Heart left ventricle (tissue), 16 donors: ENCODE measurements at regions not wholly inside any gene's neighbourhood (a gene's known extent, or its start where the extent isn't known, plus 50 kb on each side); places are given as distances from the start of the nearest gene placed in this dataset.

Experiments used
- ATAC-seq, 4 donors: fragments of 200-7000 bp; cut with Tn5 transposase; one replicate each; pipeline ENCODE4 v1.9.1; 2020 to 2022; ENCODE audit warnings: moderate library complexity in 4 of 4, mild to moderate bottlenecking in 3 of 4, moderate number of reproducible peaks in 1 of 4
- DNase-seq, 5 donors: peaks; one replicate each; pipeline ENCODE4 v3.0.0-alpha.2; 2020
- H3K27ac ChIP-seq, 12 donors: fragments of 200-600 bp; sonication (generic) in 4 of 12; one replicate each; pipeline versions ENCODE4 v1.5.0 to v1.8.0; 2016 to 2022; ENCODE audit warnings: mild to moderate bottlenecking in 2 of 12
- H3K27me3 ChIP-seq, 9 donors: fragments of 200-600 bp; sonication (generic) in 2 of 9; one replicate each; pipeline versions ENCODE4 v1.5.1 to v1.8.0; 2016 to 2022; ENCODE audit warnings: mild to moderate bottlenecking in 3 of 9
- H3K36me3 ChIP-seq, 9 donors: fragments of 200-600 bp; sonication (generic) in 2 of 9; one replicate each; pipeline versions ENCODE4 v1.5.0 to v1.8.0; 2018 to 2022; ENCODE audit warnings: mild to moderate bottlenecking in 2 of 9
- H3K4me1 ChIP-seq, 12 donors: fragments of 200-600 bp; sonication (generic) in 4 of 12; one replicate each; pipeline versions ENCODE4 v1.5.0 to v1.8.0; 2016 to 2022; ENCODE audit warnings: mild to moderate bottlenecking in 3 of 12
- H3K4me3 ChIP-seq, 12 donors: fragments of 200-600 bp; sonication (generic) in 4 of 12; one replicate each; pipeline versions ENCODE4 v1.5.0 to v1.8.0; 2017 to 2022; ENCODE audit warnings: mild to moderate bottlenecking in 9 of 12, moderate library complexity in 4 of 12
- H3K9me3 ChIP-seq, 12 donors: fragments of 200-600 bp; sonication (generic) in 4 of 12; one replicate each; pipeline versions ENCODE4 v1.5.0 to v1.8.0; 2016 to 2022; ENCODE audit warnings: mild to moderate bottlenecking in 1 of 12
- POLR2A ChIP-seq, 2 donors: fragments of 450-650 bp; IDR thresholded peaks; one replicate each; pipeline ENCODE4 v1.6.1; 2017; ENCODE audit warnings: antibody characterized with exemption in 2 of 2, mild to moderate bottlenecking in 2 of 2, moderate library complexity in 2 of 2
- WGBS, 4 donors: extraction: QIAGEN DNeasy Blood & Tissue Kit in 2 of 4; methylation state at CpG; one replicate each; pipeline versions ENCODE4 v1.1.5 to v1.1.7; 2013 to 2018; 5-methylcytosine and 5-hydroxymethylcytosine counted together
- intact Hi-C, 10 donors: fragments of 100-400 bp; cut with DNase I; formaldehyde crosslinking; loops; one replicate each; pipeline versions ENCODE4 v1.11.1 to v1.14.2; 2022
- TF ChIP-seq, protein P1 (sequence below), 12 donors: fragments of 200-600 bp; sonication (generic) in 4 of 12; IDR thresholded peaks; one replicate each; pipeline versions ENCODE4 v1.5.0 to v1.8.0; 2018 to 2022; ENCODE audit warnings: antibody characterized with exemption in 12 of 12, mild to moderate bottlenecking in 5 of 12
- donor health status: ischemic (EF 13 %, LVEDD 7.1; RV severe dilation, severe dysfunction).
- donor health status: healthy with polysubstance abuse.
- donor health status: DM: no; HTN: yes; CAD: no.
- donor health status: DM: no; HTN: no; CAD: no.
- donor health status: ischemic (EF 25% LVEDD 6.9; RV normal size, moderate dysfunction).
- donor health status: ischemic (EF 25% LVEDD 5.7; RV mildly dilated, moderate dysfunction).
- donor health status: healthy.
- donor health status: DM: yes; HTN: yes; CAD: no.
- donor health status: ischemic (EF 35%, LVEDD 5.7; RV mildly dilated, moderate dysfunction).
- donor health status: nonischemic (EF 11% LVEDD 7.7; RV severe dilation, severe dysfunction).
- donor health status: DM: yes; HTN: yes; CAD: no.
- donor health status: PGD.
- donor health status: ischemic (EF 29% LVEDD 5.4; RV normal size, mild dysfunction).
- donor health status: nonischemic (EF 23%, LVEDD 6.1; RV moderate dilation, normal function).

- TF ChIP-seq POLR2A (IDR thresholded peaks at IDR 0.05) = no peak
- TF ChIP-seq, protein P1, sequence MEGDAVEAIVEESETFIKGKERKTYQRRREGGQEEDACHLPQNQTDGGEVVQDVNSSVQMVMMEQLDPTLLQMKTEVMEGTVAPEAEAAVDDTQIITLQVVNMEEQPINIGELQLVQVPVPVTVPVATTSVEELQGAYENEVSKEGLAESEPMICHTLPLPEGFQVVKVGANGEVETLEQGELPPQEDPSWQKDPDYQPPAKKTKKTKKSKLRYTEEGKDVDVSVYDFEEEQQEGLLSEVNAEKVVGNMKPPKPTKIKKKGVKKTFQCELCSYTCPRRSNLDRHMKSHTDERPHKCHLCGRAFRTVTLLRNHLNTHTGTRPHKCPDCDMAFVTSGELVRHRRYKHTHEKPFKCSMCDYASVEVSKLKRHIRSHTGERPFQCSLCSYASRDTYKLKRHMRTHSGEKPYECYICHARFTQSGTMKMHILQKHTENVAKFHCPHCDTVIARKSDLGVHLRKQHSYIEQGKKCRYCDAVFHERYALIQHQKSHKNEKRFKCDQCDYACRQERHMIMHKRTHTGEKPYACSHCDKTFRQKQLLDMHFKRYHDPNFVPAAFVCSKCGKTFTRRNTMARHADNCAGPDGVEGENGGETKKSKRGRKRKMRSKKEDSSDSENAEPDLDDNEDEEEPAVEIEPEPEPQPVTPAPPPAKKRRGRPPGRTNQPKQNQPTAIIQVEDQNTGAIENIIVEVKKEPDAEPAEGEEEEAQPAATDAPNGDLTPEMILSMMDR (IDR thresholded peaks at IDR 0.05) = no peak
- ATAC-seq (no peak), DNase-seq (no peak)
- H3K4me3 ChIP-seq = no peak overlapping the region
- no peak overlapping the region for H3K27ac ChIP-seq
- H3K9me3 ChIP-seq = no peaks in the 10 kb centered on the region
- H3K4me1 ChIP-seq = peaks cover 0 to 5% (median 0%) of the 10 kb centered on the region in 12 donors
- H3K36me3 ChIP-seq = no peaks in the 10 kb centered on the region
- intact Hi-C loops = no loop called here
- H3K27me3 ChIP-seq = no peaks in the 10 kb centered on the region
Measured at GRCh38 chr13:99857738-99858137, 113.8 kb downstream of the ZIC5 start.

- no peaks in the 10 kb centered on the region for H3K9me3 ChIP-seq
- WGBS, 4 donors = 78 to 85% (median 80%) methylated on average over 9 of the region's 9 CpGs
- no peak overlapping the region for H3K4me3 ChIP-seq
- TF ChIP-seq, protein P1 (IDR thresholded peaks at IDR 0.05) = no peak
- no peak for TF ChIP-seq POLR2A (IDR thresholded peaks at IDR 0.05)
- ATAC-seq (no peak), DNase-seq (no peak)
- no peaks in the 10 kb centered on the region for H3K36me3 ChIP-seq
- no peaks in the 10 kb centered on the region for H3K27me3 ChIP-seq
- peaks cover 0 to 5% (median 0%) of the 10 kb centered on the region in 12 donors for H3K4me1 ChIP-seq
- intact Hi-C loops = no loop called here
- H3K27ac ChIP-seq = no peak overlapping the region
Measured at GRCh38 chr13:99855526-99856420, 115.8 kb downstream of the ZIC5 start.

DNA sequence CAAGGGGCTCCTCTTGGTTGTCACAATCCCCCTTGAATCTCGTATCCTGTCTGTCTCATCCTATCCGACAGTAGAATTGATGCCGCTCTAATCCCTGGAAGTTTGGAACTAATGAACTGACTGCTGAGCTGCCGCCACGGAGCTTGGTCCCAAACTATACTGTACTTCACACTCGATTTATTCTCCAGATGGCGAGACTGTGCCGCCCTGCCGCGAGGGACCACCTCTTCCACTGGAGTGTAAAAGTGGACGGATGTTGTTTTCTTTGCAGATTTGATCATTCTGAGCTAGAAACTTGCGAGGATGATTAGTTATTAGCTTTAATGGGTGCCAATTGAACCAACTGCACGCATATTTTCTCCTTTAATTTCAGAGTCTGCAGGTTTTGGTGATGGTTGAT, 117.2 kb downstream of the ZIC5 start:
- intact Hi-C loops = no loop called here
- 83 to 89% (median 84%) methylated on average over 13 of the region's 13 CpGs for WGBS, 4 donors
- DNase-seq (no peak), ATAC-seq (no peak)
- Histone ChIP-seq H3K27ac (no peak overlapping the region), H3K36me3 (no peaks in the 10 kb centered on the region), H3K4me1 (peaks cover 0 to 5% (median 0%) of the 10 kb centered on the region in 12 donors), H3K27me3 (no peaks in the 10 kb centered on the region), H3K4me3 (no peak overlapping the region), H3K9me3 (no peaks in the 10 kb centered on the region)
- TF ChIP-seq, protein P1 (IDR thresholded peaks at IDR 0.05) = no peak
- TF ChIP-seq POLR2A (IDR thresholded peaks at IDR 0.05) = no peak

DNA sequence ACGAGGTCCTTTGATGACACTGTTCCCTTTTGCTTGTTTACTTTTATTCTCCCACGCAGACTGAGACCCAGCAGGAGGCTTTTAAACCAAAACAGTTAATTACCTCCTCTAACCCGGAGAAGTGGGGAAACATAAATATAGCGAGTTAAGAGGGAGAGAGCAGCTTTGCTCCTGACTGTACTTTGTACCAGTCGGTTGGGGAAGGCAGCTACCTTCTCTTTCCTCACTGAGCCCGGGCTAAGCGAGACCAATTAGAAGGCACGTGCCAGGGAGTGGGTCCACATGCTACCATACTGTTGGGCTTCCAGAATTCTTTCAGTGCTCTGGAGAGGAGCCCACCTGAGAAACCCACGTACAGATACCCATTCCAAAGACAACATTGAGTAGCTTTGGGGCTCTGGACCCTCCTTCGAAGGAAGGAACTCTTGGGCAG, 124.2 kb downstream of the ZIC5 start:
- WGBS, 4 donors = 68 to 77% (median 73%) methylated on average over 10 of the region's 10 CpGs
- intact Hi-C loops = no loop called here

More for the DNA sequence above, 124.2 kb downstream of the ZIC5 start:
- Histone ChIP-seq H3K36me3 (no peaks in the 10 kb centered on the region), H3K4me1 (peaks cover 0 to 4% (median 0%) of the 10 kb centered on the region in 12 donors), H3K9me3 (no peaks in the 10 kb centered on the region), H3K4me3 (no peak overlapping the region), H3K27me3 (no peaks in the 10 kb centered on the region), H3K27ac (no peak overlapping the region)
- no peak for ATAC-seq
- TF ChIP-seq, protein P1 (IDR thresholded peaks at IDR 0.05) = no peak
- TF ChIP-seq POLR2A (IDR thresholded peaks at IDR 0.05) = no peak
- no peak for DNase-seq
